DOHH2 (cell line): ENCODE measurements at regions not wholly inside any gene's neighbourhood (a gene's known extent, or its start where the extent isn't known, plus 50 kb on each side); places are given as distances from the start of the nearest gene placed in this dataset.
"Not testable (repeated sequence)": the region's sequence is repeated elsewhere in the genome, so short reads cannot be mapped to it uniquely, and the experiment has no call there.

ENCODE experiments used
- CTCF ChIP-seq: fragments of 200-600 bp; sonication (generic); IDR thresholded peaks from one replicate; pipeline ENCODE4 v1.5.1; 2014; ENCODE audit warnings: antibody characterized with exemption, mild to moderate bottlenecking, low read depth, low read length; ENCODE audit not compliant: poor library complexity, severe bottlenecking
- EZH2phosphoT487 ChIP-seq: fragments of 200-600 bp; sonication (generic); IDR thresholded peaks from 2 replicates; pipeline ENCODE4 v1.6.1; 2017; ENCODE audit warnings: borderline replicate concordance, mild to moderate bottlenecking, antibody characterized with exemption, low read length, moderate library complexity, mixed read lengths

- TF ChIP-seq CTCF, EZH2phosphoT487: not testable (repeated sequence)
These were observed 537.5 kb downstream of the KCNJ18 start for GRCh38 chr17:22229821-22230220.
